Kidney epithelial cell (primary cell): ENCODE measurements at regions not wholly inside any gene's neighbourhood (a gene's known extent, or its start where the extent isn't known, plus 50 kb on each side); places are given as distances from the start of the nearest gene placed in this dataset.
A peak's percentile ranks its signal among the peaks of the same experiment; 100 is the strongest.

Experiments used
- DNase-seq: peaks from one replicate; pipeline ENCODE4 v3.0.0-alpha.2; 2010; ENCODE audit warnings: low read depth
- H3K27me3 ChIP-seq: 2 replicates; pipeline ENCODE4 v1.6.0; 2011; ENCODE audit warnings: low read length; ENCODE audit not compliant: control insufficient read depth, insufficient read depth
- H3K36me3 ChIP-seq: 2 replicates; pipeline ENCODE4 v1.5.1; 2011; ENCODE audit warnings: low read length; ENCODE audit not compliant: control insufficient read depth, insufficient read depth
- H3K4me3 ChIP-seq: 2 replicates; pipeline ENCODE4 v1.5.1; 2011; ENCODE audit warnings: low read depth, mild to moderate bottlenecking, control low read depth, low read length
- TF ChIP-seq, protein P1 (sequence below): IDR thresholded peaks from 2 replicates; pipeline ENCODE4 v1.5.1; 2011; ENCODE audit warnings: mild to moderate bottlenecking, moderate library complexity, low read length, control low read depth, inconsistent platforms; ENCODE audit not compliant: insufficient read depth, poor library complexity, severe bottlenecking

DNA sequence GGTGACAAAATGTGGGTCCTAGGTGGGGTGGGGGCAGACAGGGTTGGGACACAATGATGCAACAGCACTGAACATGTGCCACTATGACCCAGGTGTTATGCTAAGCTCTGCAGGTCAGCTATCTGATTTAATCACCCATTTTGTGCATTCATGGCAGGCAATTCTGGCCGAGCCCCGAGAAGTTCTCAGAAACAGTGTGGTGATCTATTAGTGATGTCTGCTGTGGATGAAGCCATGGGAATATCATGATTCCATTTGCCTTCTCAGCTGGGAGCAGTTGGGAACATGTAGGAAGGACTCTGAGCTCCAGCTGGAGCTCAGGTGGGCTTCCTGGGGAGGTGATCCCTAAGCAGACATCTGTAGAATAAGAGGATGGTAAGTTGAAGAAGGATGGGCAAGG lies 194.0 kb upstream of the POU3F1 start:
- TF ChIP-seq, protein P1, sequence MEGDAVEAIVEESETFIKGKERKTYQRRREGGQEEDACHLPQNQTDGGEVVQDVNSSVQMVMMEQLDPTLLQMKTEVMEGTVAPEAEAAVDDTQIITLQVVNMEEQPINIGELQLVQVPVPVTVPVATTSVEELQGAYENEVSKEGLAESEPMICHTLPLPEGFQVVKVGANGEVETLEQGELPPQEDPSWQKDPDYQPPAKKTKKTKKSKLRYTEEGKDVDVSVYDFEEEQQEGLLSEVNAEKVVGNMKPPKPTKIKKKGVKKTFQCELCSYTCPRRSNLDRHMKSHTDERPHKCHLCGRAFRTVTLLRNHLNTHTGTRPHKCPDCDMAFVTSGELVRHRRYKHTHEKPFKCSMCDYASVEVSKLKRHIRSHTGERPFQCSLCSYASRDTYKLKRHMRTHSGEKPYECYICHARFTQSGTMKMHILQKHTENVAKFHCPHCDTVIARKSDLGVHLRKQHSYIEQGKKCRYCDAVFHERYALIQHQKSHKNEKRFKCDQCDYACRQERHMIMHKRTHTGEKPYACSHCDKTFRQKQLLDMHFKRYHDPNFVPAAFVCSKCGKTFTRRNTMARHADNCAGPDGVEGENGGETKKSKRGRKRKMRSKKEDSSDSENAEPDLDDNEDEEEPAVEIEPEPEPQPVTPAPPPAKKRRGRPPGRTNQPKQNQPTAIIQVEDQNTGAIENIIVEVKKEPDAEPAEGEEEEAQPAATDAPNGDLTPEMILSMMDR = no peak
- Histone ChIP-seq H3K36me3 (no peaks in the 10 kb centered on the region), H3K4me3 (no peak overlapping the region), H3K27me3 (peaks cover 7% of the 10 kb centered on the region)
- DNase-seq = no peak

DNA sequence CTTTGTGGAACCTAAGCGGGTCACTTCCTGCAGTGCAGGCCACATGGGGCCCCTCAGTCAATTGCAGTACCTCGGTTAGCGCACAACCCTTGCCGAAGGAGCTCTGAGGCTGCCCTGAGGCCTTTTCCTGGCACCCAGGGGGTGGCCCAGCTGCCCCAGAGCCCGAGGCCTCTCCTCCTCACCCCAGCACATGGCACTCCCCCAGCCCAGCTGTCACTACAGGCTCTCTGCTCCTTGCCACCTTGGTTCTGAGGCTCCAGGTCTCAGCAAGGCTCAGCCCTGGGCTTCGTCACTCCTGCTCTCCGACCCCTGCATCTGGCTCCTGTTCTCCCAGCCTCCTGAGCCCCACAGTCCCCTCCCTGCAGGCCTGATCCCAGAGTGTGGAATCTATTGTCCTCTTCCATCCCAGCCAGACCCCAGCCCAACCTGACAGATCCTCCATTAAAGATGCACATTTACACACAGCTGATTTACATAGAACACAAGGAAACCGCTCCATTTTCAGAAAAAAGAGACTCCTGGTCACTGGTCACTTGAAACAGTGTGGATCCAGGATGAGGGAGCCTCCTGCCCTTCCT lies 192.8 kb upstream of the POU3F1 start:
- DNase-seq = no peak
- TF ChIP-seq, protein P1 = no peak
- Histone ChIP-seq H3K27me3 (peaks cover 7% of the 10 kb centered on the region), H3K36me3 (no peaks in the 10 kb centered on the region), H3K4me3 (no peak overlapping the region)

- no peak for DNase-seq
- H3K4me3 ChIP-seq = no peak overlapping the region
- TF ChIP-seq, protein P1 = no peak
- H3K27me3 ChIP-seq = peaks cover 7% of the 10 kb centered on the region
- H3K36me3 ChIP-seq = no peaks in the 10 kb centered on the region
Observed at GRCh38 chr1:38238294-38238693, 191.7 kb upstream of the POU3F1 start.

DNA sequence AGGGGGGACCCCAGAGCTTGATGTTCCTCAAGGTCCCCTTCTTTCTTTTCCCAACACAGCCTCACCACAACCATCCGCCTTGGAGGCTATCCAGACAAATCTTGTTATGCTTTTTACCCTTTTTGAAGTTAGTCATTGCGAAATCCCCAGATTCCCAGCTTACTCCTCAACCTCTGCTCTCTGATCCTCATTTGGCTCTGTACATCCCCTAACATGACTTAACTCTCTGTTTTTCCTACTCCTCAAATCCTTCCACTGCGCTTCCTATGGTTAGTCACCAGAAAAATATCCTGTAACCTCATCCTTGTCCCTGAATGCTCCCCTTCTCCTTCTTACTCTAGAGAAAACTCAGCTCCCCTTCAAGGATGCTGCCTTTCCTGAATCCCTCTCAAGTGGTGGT lies 189.1 kb upstream of the POU3F1 start:
- H3K36me3 ChIP-seq = no peaks in the 10 kb centered on the region
- peaks cover 9% of the 10 kb centered on the region for H3K27me3 ChIP-seq
- DNase-seq = peak; percentile 51
- H3K4me3 ChIP-seq = no peak overlapping the region
- TF ChIP-seq, protein P1 = no peak

GRCh38 chr1:38231941-38232340 lies 185.3 kb upstream of the POU3F1 start:
- no peak overlapping the region for H3K4me3 ChIP-seq
- DNase-seq = no peak
- H3K27me3 ChIP-seq = peaks cover 4% of the 10 kb centered on the region
- no peaks in the 10 kb centered on the region for H3K36me3 ChIP-seq
- TF ChIP-seq, protein P1 = no peak

DNA sequence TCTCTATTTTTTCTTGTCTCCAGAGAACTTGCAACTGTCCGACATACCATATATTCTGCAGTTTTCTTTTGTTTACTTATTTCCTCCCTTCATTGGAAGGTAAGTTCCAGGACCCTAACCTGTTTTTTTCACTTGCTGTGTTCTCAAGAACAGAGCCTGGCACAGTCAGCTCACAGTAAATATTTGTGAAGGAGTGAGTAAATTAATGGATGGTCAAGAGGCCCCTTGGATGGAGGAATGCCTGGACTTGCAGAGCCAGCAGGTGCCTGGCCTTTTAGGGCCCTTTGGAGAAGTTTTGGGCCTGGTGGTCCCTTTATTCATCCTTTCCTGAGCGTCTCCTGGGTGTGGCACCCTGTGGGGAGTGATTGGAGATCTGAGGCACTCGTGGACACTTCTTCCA lies 182.1 kb upstream of the POU3F1 start:
- Histone ChIP-seq H3K4me3 (no peak overlapping the region), H3K27me3 (peaks cover 4% of the 10 kb centered on the region), H3K36me3 (no peaks in the 10 kb centered on the region)
- TF ChIP-seq, protein P1 = no peak
- no peak for DNase-seq
